Ectodermal cell (in vitro differentiated cells): ENCODE measurements at regions not wholly inside any gene's neighbourhood (a gene's known extent, or its start where the extent isn't known, plus 50 kb on each side); places are given as distances from the start of the nearest gene placed in this dataset.
A peak's percentile ranks its signal among the peaks of the same experiment; 100 is the strongest.

Source experiments
- H3K27ac ChIP-seq: 2 replicates; pipeline ENCODE4 v1.7.0; 2013; ENCODE audit warnings: mild to moderate bottlenecking, low read depth, low read length; ENCODE audit not compliant: insufficient read depth, poor library complexity, severe bottlenecking
- H3K27me3 ChIP-seq: 2 replicates; pipeline ENCODE4 v1.7.0; 2013; ENCODE audit warnings: mild to moderate bottlenecking, low read length; ENCODE audit not compliant: insufficient read depth, control insufficient read depth, poor library complexity, severe bottlenecking
- H3K36me3 ChIP-seq: one replicate; pipeline ENCODE4 v1.7.0; 2013; ENCODE audit warnings: low read length; ENCODE audit not compliant: control insufficient read depth, insufficient read depth
- H3K4me1 ChIP-seq: one replicate; pipeline ENCODE4 v1.7.0; 2013; ENCODE audit warnings: low read length; ENCODE audit not compliant: control insufficient read depth, insufficient read depth
- H3K4me3 ChIP-seq: 2 replicates; pipeline ENCODE4 v1.7.0; 2013; ENCODE audit warnings: low read depth, low read length, control low read depth; ENCODE audit not compliant: insufficient read depth
- H3K9me3 ChIP-seq: 2 replicates; pipeline ENCODE4 v1.7.0; 2013; ENCODE audit warnings: mild to moderate bottlenecking, low read length, moderate library complexity; ENCODE audit not compliant: control insufficient read depth
- WGBS, 2 experiments: methylation state at CpG; one replicate each; pipeline ENCODE4 v1.1.7; 2013; ENCODE audit warnings: missing lambda C conversion rate in 2 of 2; 5-methylcytosine and 5-hydroxymethylcytosine counted together

DNA sequence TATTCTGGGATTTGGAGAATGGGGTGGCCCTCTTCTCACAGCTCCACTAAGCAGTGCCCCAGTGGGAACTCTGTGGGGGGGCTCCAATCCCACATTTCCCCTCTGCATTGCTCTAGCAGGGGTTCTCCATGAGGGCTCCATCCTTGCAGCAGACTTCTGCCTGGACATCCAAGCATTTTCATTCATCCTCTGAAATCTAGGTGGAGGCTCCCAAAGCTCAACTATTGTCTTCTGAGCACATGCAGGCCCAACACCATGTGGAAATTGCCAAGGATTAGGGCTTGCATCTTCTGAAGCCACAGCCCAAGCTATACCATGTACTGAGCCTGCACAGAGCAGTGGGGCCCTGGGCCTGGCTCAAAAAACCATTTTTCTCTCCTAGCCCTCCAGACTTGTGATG lies 162.4 kb upstream of the CWC22 start:
- Histone ChIP-seq H3K9me3 (no peaks in the 10 kb centered on the region), H3K27me3 (no peaks in the 10 kb centered on the region), H3K4me1 (no peaks in the 10 kb centered on the region), H3K27ac (no peak overlapping the region), H3K4me3 (no peak overlapping the region), H3K36me3 (no peaks in the 10 kb centered on the region)

DNA sequence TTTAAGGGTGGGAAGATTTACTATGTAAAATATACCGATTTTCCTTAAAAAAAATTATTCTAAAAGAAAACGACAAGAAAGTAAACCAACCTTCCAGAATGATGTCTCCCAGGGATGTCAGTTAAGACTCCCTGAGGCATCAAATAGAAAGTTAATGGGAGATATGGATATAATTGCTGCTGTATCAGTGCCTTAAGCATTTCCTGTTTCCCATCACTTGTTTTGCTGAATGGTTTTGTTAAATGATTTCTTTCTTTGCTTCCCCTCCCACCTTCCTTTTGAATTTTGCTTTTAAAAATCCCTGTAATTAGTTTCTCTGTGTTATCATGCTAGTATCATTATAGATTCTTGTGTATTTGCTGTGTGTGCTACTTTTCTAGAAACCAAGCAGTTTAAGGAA lies 154.3 kb upstream of the CWC22 start:
- no peaks in the 10 kb centered on the region for H3K36me3 ChIP-seq
- no peaks in the 10 kb centered on the region for H3K27me3 ChIP-seq
- no peaks in the 10 kb centered on the region for H3K4me1 ChIP-seq
- WGBS, 2 experiments = 88 to 92% methylated on average over 1 of the region's 2 CpGs
- no peak overlapping the region for H3K4me3 ChIP-seq
- H3K9me3 ChIP-seq = no peaks in the 10 kb centered on the region
- H3K27ac ChIP-seq = no peak overlapping the region

- 46 to 100% methylated on average over 1 to 2 of the region's 2 CpGs for WGBS, 2 experiments
These were observed 152.8 kb upstream of the CWC22 start for GRCh38 chr2:180159921-180160320.

DNA sequence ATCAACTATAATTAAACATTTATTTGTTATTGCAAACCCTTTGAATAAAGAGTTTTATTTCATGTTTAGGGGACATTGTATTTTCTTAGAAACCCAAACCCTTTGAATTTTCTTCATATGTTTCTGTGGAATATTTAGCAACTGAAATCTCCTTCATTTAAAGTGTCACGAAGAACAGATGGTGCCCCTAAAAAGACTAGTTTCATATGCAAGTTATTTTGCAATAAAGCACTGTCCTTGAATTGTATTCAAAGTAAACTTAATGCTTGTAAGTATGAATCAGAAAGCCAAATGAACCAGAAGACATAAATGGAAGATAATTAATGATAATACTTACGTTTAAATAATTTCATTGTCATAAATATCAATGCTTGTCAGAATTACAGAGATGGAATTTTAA lies 151.9 kb upstream of the CWC22 start:
- Histone ChIP-seq H3K36me3 (no peaks in the 10 kb centered on the region), H3K27me3 (no peaks in the 10 kb centered on the region), H3K27ac (no peak overlapping the region), H3K9me3 (no peaks in the 10 kb centered on the region), H3K4me3 (no peak overlapping the region), H3K4me1 (no peaks in the 10 kb centered on the region)
- 100% methylated on average over 1 of the region's 2 CpGs; no CpG with 5 or more reads in 1 of the 2 experiments for WGBS, 2 experiments

More at GRCh38 chr2:180159921-180160320, 152.8 kb upstream of the CWC22 start:
- Histone ChIP-seq H3K36me3 (no peaks in the 10 kb centered on the region), H3K4me1 (no peaks in the 10 kb centered on the region), H3K9me3 (no peaks in the 10 kb centered on the region), H3K27me3 (no peaks in the 10 kb centered on the region), H3K27ac (no peak overlapping the region), H3K4me3 (no peak overlapping the region)

GRCh38 chr2:180156651-180157050 lies 149.6 kb upstream of the CWC22 start:
- no peaks in the 10 kb centered on the region for H3K9me3 ChIP-seq
- H3K36me3 ChIP-seq = no peaks in the 10 kb centered on the region
- no peak overlapping the region for H3K4me3 ChIP-seq
- H3K27me3 ChIP-seq = no peaks in the 10 kb centered on the region
- H3K27ac ChIP-seq = no peak overlapping the region
- H3K4me1 ChIP-seq = no peaks in the 10 kb centered on the region

DNA sequence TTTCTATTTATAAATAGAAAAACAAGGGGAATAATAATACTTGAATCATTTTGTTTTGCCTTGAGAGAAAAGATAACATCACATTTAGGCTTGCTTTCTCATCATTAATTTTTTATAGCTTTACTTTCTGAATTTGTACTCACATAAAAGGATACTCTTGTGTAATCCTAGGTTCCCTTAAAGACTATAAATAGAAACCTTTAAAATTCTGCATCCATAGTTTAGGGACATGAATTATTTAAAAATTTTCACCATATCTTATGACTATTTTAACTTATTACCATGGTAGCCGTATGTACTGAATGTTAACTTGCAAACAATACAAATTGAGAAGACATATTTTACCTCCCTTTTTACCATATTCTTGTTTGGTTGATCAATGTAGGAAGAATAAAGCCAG lies 143.5 kb upstream of the CWC22 start:
- no peak overlapping the region for H3K27ac ChIP-seq
- H3K27me3 ChIP-seq = no peaks in the 10 kb centered on the region
- H3K4me3 ChIP-seq = no peak overlapping the region
- no peaks in the 10 kb centered on the region for H3K4me1 ChIP-seq
- WGBS, 2 experiments = no CpG with 5 or more reads among the region's 1 CpG
- H3K36me3 ChIP-seq = no peaks in the 10 kb centered on the region
- H3K9me3 ChIP-seq = no peaks in the 10 kb centered on the region

DNA sequence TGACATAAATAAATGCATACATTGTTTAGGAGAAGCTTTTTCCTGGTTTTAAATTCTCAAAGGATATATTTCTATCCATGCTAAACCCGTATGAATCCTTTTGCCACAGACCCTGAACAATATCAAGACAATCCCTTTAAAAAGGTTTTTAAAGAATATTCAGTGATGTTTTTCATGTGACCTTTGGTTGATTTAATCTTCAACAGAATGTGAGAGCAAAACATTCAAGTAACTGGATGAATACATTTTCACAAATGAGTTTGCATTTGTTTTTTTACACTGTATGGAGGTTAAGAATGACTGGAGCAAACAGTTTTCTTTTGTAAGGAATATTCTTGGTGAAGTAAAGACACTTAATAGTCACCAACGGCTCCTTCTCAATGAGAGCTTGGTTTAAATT lies 139.4 kb upstream of the CWC22 start:
- H3K4me3 ChIP-seq = no peak overlapping the region

DNA sequence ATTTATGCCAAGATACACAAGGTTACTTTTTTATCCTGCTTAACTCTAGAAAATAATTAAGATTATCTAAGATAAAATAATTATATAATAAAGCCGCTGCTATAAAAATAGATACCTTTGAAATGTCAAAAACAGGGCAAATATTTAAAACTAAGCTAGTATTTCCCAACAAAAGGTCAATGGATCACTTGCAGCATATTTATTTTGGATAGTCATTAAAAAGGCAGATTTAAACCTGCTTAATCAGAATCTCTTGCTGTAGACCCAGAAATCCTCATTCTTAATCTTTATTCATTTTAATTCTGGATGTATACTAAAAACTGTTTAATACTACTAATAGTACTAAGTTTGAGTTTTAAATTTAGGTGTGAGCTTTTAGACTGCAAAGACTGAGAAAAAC lies 139.0 kb upstream of the CWC22 start:
- Histone ChIP-seq H3K4me1 (no peaks in the 10 kb centered on the region), H3K27ac (no peak overlapping the region), H3K9me3 (no peaks in the 10 kb centered on the region), H3K27me3 (no peaks in the 10 kb centered on the region), H3K4me3 (no peak overlapping the region), H3K36me3 (no peaks in the 10 kb centered on the region)
- no CpG with 5 or more reads among the region's 1 CpG for WGBS, 2 experiments

More for the DNA sequence above, 139.4 kb upstream of the CWC22 start:
- no peaks in the 10 kb centered on the region for H3K27me3 ChIP-seq
- WGBS, 2 experiments = 29% methylated on average over 1 of the region's 2 CpGs; no CpG with 5 or more reads in 1 of the 2 experiments
- H3K36me3 ChIP-seq = no peaks in the 10 kb centered on the region
- H3K4me1 ChIP-seq = no peaks in the 10 kb centered on the region
- no peaks in the 10 kb centered on the region for H3K9me3 ChIP-seq
- H3K27ac ChIP-seq = no peak overlapping the region

- no peaks in the 10 kb centered on the region for H3K4me1 ChIP-seq
- H3K9me3 ChIP-seq = no peaks in the 10 kb centered on the region
- no peak overlapping the region for H3K4me3 ChIP-seq
- no peaks in the 10 kb centered on the region for H3K36me3 ChIP-seq
- no peaks in the 10 kb centered on the region for H3K27me3 ChIP-seq
- no peak overlapping the region for H3K27ac ChIP-seq
- 91 to 94% methylated on average over 5 of the region's 5 CpGs for WGBS, 2 experiments
These were observed 138.1 kb upstream of the CWC22 start for GRCh38 chr2:180145163-180145562.

DNA sequence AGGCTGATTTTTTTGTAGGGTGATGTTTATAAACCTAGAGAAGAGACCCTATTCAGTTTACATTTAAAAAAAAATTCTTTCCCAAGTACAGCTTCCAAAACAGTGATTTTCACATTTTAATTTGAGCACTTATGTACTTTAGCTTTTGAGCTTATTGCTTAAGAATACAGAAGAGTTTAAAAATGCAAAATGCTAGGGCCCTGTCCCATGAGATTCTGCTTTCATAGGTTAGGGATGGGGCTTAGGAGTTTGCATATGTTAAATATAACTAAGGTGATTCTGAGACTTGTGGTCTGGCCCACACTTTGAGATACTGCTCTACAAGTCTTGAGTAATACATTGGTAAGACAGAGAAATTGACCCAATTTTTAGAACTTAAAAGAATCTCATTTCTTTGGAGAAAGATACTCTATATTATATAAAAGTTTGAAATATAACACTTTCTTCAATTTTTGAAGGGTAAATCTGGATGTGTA lies 137.3 kb upstream of the CWC22 start:
- Histone ChIP-seq H3K27ac (peak overlapping the region; percentile 42), H3K4me1 (no peaks in the 10 kb centered on the region), H3K27me3 (no peaks in the 10 kb centered on the region), H3K4me3 (no peak overlapping the region), H3K9me3 (no peaks in the 10 kb centered on the region), H3K36me3 (no peaks in the 10 kb centered on the region)

DNA sequence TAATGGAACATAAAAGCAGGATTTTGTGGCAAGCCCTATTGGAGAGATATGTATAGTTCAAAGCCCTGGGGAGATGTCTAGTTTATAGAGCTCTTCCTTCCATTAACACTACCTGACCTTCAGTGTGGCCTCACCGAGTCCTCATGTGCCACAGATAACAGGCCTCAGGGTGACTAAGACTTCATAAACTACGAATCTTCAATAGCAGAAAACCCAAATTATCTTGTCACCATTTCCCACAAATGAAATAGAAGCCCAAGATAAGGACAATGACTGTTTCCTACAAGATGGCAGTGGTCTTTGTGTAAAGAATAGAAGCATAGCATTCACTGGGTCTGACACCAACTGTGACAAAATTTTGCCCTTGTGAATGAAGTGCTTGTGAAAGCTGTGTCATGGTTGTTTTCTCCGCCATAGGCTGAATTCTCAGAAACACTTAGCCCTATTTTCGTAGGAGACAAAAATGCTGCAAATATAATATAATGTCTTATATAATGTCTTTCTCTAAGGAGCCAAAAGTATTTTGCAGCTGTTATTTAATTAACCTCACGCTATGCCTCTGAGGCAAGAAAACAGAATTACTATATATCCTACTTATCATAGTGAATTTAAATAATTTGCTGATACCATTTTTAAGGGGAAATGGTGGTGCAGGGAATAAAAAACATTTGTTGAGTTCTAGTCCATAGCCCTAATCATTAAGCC lies 136.7 kb upstream of the CWC22 start:
- no peak overlapping the region for H3K4me3 ChIP-seq
- H3K27ac ChIP-seq = peak overlapping the region; percentile 42
- no peaks in the 10 kb centered on the region for H3K27me3 ChIP-seq
- no peaks in the 10 kb centered on the region for H3K36me3 ChIP-seq
- no peaks in the 10 kb centered on the region for H3K9me3 ChIP-seq
- WGBS, 2 experiments = 85 to 88% methylated on average over 2 to 4 of the region's 5 CpGs
- no peaks in the 10 kb centered on the region for H3K4me1 ChIP-seq
